ENCODE measurements at regions not wholly inside any gene's neighbourhood (a gene's known extent, or its start where the extent isn't known, plus 50 kb on each side); places are given as distances from the start of the nearest gene placed in this dataset.

GRCh38 chr2:126575631-126576030 is 80.3 kb upstream of the GYPC start:
- no peak for DNase-seq (ENCODE audit: low spot score)

- no peak for DNase-seq (ENCODE audit: low spot score)
Observed at GRCh38 chr2:126579868-126580267, 76.1 kb upstream of the GYPC start.

GRCh38 chr2:126586317-126586716 is 69.6 kb upstream of the GYPC start:
- DNase-seq (ENCODE audit: low spot score) = no peak

GRCh38 chr2:126599062-126599461 is 56.9 kb upstream of the GYPC start:
- no peak for DNase-seq (ENCODE audit: low spot score)

- no peak for DNase-seq (ENCODE audit: low spot score)
Observed at GRCh38 chr2:126600742-126601141, 55.2 kb upstream of the GYPC start.

- no peak for DNase-seq (ENCODE audit: low spot score)
Observed at GRCh38 chr2:126602334-126602733, 53.6 kb upstream of the GYPC start.

Data from ecto neural progenitor cell (in vitro differentiated cells).